HG03095 (cell line): ENCODE measurements at regions not wholly inside any gene's neighbourhood (a gene's known extent, or its start where the extent isn't known, plus 50 kb on each side); places are given as distances from the start of the nearest gene placed in this dataset.
A peak's percentile ranks its signal among the peaks of the same experiment; 100 is the strongest.
"Not testable (repeated sequence)": the region's sequence is repeated elsewhere in the genome, so short reads cannot be mapped to it uniquely, and the experiment has no call there.

Experiments used
- ATAC-seq: cut with Tn5 transposase; IDR thresholded peaks from one replicate; pipeline ENCODE4 v1.9.1; 2021; ENCODE audit warnings: moderate library complexity; ENCODE audit not compliant: unreplicated experiment

DNA sequence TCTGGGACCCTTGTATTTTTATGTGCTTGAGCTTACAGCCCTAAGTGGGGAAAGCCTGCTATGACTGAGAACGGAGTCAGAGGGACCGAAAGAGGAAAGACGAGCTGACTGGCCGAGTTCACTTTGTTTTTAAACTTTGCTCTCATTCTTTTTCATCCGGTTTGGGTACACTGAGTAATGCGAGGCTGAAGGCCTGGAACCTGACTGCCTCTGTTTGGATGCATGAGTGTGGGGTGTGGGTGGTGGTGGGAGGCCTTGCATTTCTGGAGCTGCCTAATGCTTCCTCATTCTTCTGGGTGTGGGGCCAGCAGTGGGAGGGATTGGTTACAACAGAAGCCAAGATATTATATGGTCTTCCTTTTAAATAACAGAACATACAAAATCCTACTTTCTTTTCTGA, 155.5 kb downstream of the BUB3 start:
- ATAC-seq: no peak

DNA sequence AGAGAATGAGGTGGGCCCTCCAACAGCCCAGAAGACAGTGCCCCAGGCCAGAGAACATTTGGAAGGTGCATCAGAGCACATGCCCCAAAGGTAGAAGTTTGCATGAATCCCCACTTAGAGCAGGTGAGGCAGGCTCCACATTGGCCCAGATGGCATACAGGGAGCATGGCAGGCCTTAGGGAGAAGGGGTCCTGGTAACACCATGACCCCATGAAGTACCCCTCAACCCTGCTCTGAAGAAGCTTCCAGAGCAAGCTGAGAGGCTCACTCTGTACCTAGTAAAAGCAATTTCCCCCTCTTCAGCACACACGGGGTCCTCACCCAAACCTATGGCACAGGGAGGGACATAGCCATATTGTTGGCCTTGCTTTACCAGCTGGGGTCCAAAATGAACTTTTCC, 162.6 kb downstream of the BUB3 start:
- ATAC-seq: no peak

DNA sequence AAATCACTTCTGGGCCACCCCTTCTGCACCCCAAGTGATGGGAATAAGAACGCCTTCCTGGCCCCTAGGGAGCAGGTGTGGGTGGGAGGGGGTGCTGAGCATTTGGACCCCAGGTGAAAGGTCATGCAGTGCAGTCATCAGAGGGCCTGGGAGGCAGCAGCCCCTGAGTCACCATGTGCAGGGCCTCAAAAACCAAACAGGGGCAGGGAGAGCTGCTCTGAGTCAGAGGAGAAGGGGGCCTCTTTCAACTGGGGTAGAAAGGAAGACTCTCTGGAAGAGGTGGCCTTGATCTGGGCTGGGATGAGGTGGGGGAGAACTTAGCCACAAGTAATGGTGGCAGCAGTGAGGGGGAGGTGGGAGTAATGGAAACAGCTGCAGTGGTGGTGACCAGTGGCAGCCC, 164.3 kb downstream of the BUB3 start:
- no peak for ATAC-seq

DNA sequence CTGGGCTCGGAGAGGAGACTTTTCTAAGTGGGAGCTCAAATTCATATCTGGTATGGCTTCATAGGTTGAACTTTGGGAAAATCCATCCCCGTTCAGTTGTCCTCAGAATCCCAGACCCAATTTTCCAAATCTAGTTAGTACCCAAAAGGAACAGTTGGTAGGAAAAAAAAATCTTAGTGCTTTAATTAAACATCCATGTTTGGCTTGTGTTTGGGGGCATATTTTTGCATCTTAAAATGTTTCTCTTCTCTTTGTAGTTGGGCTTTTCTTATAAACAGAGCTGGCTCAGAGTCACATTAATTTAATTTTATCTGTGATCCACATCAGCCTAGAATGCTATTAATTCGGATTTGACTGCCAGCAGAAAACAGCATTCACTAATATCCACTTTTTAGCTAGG, 165.9 kb downstream of the BUB3 start:
- ATAC-seq: no peak

DNA sequence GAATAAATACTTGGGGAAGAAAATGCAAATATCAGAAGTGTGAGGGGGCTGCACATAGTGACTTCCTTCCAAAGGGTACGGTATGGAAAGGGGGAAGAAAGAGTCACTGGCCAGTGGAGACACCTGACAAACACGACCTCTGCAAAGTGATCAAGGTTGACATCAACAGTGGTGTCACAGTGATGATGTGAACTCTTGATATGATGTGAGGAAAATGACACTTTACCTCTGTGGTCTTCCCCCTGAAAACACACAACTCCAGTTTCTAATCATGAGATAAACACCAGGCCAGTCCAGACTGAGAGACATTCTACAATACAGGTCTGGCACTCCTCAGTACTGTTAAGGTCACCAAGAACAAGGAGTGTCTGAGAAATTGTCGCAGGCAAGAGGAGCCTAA, 169.7 kb downstream of the BUB3 start:
- ATAC-seq: no peak

DNA sequence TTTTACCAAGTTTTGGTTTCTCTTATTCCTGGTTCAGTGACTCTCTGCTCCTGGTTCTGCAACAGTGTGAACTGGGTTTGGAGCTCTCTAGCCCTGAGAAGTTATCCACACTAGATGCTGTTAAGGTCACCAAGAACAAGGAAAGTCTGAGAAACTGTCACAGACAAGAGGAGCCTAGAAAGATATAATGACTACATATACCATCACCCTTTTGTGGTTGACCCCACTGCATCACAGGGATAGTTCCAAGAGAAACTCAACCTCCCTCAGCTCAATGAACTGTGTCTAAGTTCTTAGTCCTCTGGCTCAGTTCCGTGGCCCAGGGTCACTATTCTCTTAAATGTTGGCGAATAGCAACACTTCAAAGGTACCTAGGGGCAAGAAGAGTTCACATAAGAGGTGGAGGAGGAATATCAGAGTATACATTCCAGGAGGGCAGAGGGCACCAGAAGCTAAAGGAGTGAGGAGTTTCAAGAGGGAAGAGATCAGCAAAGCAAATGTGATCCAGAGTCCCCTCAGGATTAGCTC, 171.5 kb downstream of the BUB3 start:
- ATAC-seq: no peak

DNA sequence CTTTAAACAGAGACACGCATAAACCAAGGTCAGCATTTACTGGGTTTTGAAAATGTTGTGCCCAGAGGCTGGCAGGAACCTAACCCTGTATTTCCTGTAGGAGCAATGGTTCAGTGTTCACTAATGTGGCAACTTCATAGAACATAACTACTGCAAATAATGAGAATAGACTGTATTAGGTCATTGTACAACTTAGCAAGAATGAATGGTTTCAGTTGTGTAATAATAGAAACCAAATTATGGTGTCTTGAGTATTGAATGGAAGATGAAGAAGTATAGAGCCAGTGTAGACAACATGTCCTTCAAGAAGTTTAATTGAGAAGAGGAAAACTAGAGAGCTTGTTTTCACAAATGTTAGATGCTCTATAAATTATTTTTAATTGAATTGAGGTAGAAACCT, 172.5 kb downstream of the BUB3 start:
- ATAC-seq: no peak

DNA sequence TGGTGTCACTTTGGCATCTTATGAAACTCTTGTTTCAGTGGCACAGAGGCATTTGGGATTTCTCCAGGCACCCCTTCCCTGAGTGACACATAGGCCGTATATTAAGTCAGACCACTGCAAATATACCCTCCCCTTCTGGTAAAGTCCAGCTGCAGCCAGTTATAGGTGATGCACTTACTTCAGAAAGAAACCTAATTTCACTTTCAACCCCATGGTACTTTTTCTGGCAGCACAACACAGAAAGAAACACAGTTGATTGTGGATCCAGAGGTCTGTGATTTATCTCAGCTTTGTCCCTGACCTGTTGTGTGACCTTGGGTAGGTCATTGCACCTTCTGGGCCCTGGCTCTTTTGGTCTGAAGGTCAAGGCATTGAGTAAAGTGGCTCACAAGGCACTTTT, 173.2 kb downstream of the BUB3 start:
- ATAC-seq: peak; percentile 71

DNA sequence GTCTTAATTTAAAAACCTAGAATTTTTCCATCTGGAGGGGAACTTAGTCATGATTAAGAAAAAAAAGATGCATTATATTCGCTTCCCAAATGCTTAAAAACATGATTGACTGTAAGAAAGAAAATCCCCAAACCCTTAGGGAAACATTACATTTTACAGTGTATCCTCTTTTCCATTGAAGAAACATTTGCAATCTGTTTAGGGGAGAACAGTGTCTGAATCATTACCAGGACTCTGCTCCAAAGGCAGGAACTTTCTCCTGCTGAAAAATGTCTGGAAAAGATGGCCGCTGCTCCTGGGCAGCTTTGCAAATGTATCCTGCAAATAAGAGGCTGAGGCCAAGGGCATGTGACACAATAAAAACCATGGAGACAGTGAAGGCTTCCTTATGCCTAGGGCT, 173.7 kb downstream of the BUB3 start:
- no peak for ATAC-seq

DNA sequence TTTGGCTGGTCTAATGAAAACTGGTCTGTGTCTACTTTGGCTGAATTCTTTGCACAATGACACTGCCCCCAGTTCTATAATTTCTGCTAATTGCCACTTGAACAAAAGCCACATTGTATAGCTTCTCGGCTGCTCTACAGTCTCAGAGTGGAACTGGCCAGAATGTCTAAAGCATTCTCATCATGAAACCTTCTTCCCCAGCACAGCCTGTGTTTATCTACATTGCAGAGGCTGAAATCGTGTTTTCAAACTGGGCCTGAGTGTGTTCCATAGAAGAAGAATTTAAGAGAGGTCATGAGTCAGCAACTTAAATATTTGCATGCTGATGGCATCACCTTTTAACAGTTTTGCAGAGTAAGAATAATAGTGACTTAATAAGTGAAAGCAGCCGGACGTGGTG, 177.2 kb downstream of the BUB3 start:
- no peak for ATAC-seq

DNA sequence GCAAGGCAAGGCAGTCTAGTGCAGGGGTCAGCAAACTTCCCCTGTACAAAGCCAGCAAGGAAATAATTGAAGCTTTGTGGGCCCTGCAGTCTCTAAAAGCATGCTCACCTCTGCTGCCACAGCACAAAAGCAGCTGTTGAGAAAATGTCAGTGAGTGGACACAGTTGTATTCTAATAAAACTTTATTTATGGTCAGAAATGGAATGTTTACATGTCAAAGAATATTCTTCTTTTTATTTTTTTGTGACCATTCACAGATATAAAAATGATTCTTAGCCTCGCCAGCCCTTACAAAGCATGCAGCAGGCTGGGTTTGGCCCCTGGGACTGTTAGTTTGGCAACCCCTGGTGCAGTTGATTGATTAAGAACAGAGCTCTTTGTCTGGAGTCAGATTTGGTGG, 192.4 kb downstream of the BUB3 start:
- no peak for ATAC-seq

DNA sequence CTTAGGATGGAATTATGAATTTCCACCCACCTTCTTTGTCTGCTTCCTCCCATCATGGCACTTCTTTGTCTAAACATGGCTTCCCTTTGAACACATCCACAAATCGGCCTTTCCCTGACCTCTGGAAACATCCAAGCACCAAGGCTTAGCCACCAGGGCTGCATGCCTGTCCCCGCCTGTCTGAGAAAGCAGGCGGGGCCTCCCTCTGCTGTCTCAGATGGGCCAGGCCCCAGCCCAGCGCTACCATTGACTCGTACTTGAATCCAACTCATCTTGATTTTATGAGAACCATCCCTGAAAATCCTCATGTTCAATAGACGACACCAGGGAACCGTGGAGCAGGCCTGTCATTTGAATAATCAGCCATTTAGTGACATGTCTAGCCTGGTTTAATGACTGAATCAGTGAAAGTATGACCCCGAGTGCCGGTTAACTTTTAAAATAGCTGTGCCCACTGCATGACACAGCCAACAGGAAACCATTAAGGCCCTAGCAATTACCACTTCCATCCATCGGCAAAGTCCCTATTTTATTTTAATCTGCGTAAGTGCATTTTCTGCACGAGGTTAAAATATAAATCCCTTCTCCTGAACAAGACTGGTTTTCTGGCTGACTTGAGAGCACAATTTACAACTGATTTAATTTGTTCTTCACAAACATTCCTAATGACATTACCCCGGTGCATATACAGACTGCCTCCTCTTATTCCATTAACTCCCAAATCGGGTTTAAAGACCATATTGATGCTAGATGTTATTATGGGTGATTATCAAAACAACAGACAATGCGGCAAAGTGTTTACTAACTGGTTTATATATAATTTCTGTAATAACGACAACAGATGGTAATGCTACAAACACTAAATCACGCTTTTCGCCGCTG, 194.7 kb downstream of the BUB3 start:
- ATAC-seq: no peak

DNA sequence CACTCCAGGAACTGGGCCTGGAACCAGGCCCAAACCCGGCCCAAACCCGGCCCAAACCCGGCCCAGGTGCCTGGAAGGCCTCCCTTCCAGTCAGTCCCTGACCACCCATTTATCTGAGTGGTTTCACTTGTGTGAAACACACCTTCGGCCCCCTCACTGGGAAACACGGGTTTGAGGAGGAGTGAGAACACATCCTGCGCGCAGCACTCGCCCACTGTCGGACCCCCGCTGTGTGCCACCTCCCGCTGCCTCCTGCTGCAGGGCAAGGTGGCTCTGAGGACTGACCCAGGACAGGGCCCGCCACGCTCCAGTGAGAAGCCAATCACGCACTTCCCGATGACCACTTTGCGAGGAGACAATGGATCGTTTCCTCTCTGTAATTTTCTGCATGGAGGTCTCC, 197.5 kb downstream of the BUB3 start:
- no peak for ATAC-seq

DNA sequence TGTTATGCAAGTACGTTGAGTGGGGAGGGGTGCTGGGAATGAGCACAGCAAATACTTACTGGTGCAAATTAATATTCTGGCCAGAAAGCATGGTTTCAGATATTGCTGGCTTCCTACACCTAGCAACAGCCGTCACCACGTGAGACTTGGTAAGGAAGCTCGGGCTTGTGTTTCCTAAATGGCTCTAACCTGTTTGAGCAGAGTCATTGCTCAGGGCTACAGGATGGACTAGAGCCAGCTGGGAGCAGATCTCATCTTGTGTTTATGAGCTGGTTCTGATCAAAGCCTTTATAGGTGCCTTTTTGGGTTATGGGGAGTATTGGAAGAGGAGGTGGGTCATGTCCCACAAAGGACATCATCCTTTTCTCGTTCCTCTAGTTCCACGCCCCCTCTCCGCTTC, 200.3 kb downstream of the BUB3 start:
- no peak for ATAC-seq

DNA sequence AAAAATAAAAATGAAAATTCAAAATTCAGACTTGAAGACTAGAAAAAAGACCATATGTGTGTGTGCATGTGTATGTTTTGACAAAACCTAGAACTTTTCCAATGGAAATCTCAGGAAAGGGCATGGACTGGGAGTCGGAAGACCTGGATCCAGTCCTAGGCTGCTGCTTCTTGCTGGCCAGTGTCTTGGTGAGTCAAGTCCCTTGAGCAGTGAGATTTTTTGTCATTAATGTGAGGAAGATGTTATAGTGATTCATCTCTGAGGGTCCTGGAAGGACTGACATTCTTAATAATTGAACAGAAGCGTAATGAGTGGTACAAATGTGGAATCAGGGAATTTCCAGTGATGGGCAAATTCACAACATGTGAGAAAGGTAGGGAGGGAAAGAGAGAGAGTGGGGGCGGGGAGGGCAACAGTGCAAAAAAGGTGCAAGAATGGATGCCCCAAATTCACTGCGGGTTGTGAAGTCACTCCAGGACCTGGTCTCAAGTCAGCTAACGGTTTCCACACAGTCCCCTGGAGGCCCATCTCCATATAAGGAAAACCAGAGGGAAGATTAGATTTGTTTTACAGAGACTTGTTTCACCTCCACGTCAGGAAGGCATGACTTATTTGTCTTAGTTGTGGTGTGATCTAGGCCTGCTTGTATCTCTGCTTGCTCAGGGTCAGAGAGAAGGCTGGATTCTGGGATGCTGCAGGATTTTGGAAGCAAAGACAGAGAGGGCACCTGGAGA, 201.7 kb downstream of the BUB3 start:
- ATAC-seq: no peak

DNA sequence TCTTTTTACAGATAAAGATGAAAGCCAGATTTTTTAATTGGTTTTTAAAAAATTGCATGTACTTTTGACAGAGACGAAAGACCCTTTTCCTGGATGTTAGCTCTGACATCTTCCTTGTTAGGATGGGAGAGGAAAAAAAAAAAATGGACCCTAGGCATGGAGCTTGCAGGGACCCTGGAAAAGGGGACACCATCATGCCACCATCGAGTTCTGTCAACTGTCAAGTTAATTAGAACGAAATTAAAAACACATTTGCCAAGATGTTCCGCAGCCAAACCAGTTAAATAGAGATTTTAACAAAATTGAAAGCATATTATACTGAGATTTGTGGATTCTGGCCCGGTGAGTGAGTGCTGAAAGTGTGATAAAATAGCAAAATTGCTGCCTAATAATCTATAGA, 202.6 kb downstream of the BUB3 start:
- ATAC-seq: no peak

DNA sequence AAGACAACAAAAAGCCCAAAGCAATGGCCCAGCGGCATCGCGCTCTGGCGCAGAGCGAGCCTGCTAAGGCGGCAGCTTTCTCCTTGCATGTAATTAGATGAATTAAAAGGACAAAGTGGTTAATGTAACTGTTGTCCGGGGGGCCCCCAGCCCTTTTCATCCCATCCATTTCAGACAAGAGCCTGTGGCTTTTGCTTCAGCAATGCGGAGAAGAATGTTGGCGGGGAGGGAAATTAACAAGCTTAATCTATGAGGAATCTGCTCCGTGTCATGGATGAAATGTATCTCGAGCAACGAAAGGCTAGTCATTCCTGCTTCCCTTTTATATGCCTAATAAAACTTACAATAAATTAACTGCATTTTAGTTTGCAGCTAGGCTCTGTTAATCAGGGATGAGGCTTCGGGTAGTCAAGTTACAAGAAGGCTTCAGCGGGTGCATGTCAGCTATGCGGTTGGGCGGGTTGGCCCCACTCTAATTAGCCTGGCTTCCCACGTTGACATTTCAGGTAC, 203.3 kb downstream of the BUB3 start:
- ATAC-seq: no peak

DNA sequence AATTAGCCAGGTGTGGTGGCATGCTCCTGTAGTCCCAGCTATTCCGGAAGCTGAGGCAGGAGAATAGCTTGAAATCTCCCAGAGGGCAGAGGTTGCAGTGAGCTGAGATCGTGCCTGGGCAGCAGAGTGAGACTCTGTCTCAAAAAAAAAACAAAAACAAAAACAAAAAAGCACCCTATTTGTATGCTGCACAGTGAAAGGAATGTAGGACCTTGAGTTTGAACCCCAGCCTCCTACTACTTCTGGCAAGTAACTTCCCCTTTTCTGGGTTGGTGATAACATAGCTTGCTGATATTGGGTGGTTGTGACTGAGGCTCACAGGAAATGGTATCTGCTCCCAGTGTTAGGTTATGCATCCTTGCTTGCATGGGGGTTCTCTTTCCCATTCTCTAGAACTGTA, 205.3 kb downstream of the BUB3 start:
- ATAC-seq: no peak

DNA sequence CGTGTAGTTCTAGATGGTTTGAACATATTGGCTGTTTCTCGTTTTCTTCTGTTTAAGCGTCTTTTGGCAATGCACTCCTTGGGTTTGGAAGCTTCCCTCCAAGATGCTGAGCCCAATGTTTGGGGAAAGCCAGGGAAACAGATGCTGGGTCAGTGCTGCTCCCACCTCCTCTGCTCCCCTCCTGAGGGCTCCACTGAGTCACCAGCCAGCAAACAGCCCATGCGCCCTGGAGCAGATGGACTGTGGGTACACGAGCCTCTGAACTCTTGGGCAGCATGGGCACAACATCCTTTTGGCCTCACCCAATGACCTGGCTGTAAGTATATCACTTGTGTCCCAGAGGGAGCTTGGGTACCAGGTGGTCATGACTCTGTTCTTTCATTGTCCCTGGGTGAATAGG, 207.6 kb downstream of the BUB3 start:
- ATAC-seq: no peak

DNA sequence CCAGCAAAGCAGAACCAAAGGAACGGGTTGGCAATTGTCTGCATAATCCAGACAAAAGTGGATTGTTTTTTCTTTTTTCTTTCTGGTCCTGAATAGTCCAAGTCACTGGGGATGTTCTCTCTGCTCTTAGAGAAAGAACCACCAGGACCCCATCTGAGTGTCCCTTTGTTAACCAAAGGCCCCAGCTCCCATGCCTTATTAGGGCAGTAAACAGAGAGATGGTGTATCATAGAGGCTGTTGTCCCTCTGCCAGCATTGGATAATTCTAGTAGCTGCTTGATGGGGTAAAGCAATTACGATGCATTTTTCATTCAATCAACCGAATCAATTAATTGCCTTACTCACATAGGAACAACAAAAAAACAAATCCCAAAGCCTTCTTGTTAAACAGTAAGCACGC, 213.0 kb downstream of the BUB3 start:
- no peak for ATAC-seq

DNA sequence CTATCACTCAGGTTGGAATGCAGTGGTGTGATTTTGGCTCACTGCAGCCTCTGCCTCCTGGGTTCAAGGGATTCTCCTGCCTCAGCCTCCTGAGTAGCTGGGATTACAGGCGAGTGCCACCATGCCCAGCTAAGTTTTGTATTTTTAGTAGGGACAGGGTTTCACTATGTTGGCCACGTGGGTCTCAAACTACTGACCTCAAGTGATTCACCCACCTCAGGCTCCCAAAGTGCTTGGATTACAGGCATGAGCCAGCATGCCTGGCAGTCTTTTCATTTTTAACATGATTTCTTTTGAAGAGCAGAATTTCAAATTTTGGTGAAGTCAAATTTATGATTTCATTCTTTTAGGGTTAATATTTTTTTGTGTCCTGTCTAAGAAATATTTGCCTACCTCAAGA, 217.4 kb downstream of the BUB3 start:
- not testable (repeated sequence) for ATAC-seq

DNA sequence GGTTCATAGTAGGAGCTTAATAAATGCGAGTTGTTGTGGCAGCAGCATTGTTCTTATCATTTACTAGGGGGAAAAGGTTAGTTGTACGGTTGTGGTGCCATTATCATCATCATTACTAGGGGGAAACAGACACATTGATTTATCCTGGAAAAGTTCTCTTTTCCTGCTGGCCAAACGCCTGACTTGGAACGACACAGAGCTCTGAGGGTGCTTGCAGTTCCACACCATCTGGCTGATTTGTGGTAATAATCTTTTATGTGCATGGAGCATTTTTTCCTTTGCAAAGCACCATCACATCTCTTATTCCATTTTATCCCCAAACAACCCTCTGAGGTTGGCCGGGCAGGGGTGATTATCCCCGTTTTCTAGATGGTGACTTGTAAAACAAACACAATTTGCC, 219.4 kb downstream of the BUB3 start:
- ATAC-seq: no peak
